ENCODE measurements at regions not wholly inside any gene's neighbourhood (a gene's known extent, or its start where the extent isn't known, plus 50 kb on each side); places are given as distances from the start of the nearest gene placed in this dataset.

DNA sequence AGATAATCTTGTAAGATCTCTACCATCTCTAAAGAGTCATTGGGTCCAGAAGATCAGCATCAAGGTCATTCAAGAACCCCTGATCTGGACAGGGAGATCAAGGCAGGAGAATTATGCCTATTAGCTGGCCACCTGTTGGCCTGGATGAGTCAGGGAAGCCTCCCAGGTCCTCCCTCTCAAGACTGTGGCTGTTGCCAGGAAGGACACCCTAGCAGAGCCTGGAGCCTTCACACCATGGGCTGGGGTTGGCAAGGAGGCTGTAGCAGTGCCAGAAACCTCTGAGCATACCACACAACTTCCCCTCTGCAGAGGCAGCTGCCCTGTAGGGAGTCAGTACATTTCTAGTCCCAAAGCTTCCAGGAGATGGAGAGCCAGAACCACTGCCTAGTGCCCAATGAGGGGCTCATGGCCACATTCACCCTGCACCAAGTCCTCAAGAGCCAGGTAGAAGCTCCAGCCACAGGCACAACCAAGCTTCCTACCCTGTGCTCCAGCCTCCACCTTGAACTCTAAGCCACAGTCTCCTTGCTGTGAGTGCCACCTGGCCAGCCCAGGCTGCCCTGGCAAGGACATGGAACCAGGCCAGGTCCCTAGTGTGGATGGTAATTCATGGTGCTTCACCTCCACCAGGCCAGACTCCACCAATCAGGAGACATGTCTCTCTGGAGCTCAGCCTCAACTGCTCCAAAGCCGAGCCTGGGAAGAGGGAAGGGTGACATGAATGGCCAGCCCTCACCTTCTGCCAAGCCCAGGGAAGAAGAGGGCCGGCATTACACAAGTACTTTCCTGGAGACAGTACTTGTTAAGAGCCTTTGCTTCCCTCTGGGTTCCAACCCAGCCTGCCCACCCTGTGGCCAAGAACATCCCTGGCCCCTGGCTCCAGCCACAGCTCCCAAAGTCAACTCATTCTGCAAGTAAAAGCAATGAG lies 124.3 kb downstream of the BUD13 start:
- no peaks in the 10 kb centered on the region for H3K4me1 ChIP-seq (ENCODE audit: low read length)
- no peak overlapping the region for H3K4me3 ChIP-seq (ENCODE audit: low read length)
- no peak overlapping the region for H3K9ac ChIP-seq (ENCODE audit: low read length)
- no peaks in the 10 kb centered on the region for H3K36me3 ChIP-seq (replicated peaks; ENCODE audit: low read depth, low read length)
- no peak for TF ChIP-seq EZH2phosphoT487 (IDR thresholded peaks at IDR 0.05; ENCODE audit: low read depth)
- TF ChIP-seq, protein P1, sequence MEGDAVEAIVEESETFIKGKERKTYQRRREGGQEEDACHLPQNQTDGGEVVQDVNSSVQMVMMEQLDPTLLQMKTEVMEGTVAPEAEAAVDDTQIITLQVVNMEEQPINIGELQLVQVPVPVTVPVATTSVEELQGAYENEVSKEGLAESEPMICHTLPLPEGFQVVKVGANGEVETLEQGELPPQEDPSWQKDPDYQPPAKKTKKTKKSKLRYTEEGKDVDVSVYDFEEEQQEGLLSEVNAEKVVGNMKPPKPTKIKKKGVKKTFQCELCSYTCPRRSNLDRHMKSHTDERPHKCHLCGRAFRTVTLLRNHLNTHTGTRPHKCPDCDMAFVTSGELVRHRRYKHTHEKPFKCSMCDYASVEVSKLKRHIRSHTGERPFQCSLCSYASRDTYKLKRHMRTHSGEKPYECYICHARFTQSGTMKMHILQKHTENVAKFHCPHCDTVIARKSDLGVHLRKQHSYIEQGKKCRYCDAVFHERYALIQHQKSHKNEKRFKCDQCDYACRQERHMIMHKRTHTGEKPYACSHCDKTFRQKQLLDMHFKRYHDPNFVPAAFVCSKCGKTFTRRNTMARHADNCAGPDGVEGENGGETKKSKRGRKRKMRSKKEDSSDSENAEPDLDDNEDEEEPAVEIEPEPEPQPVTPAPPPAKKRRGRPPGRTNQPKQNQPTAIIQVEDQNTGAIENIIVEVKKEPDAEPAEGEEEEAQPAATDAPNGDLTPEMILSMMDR (IDR thresholded peaks at IDR 0.05; ENCODE audit: low read depth, low read length), result no peak
- H4K20me1 ChIP-seq (ENCODE audit: insufficient read depth, low read length), result no peaks in the 10 kb centered on the region
- no peak overlapping the region for H3K4me2 ChIP-seq (ENCODE audit: low read length)
- H2AFZ ChIP-seq (ENCODE audit: low read depth, low read length), result no peak overlapping the region
- peaks cover 25% of the 10 kb centered on the region for H3K27me3 ChIP-seq (ENCODE audit: low read depth, low read length)
- no peaks in the 10 kb centered on the region for H3K79me2 ChIP-seq (ENCODE audit: low read length)
- H3K9me3 ChIP-seq (ENCODE audit: insufficient read depth, low read length), result no peaks in the 10 kb centered on the region
- no peak overlapping the region for H3K27ac ChIP-seq (ENCODE audit: low read length)

DNA sequence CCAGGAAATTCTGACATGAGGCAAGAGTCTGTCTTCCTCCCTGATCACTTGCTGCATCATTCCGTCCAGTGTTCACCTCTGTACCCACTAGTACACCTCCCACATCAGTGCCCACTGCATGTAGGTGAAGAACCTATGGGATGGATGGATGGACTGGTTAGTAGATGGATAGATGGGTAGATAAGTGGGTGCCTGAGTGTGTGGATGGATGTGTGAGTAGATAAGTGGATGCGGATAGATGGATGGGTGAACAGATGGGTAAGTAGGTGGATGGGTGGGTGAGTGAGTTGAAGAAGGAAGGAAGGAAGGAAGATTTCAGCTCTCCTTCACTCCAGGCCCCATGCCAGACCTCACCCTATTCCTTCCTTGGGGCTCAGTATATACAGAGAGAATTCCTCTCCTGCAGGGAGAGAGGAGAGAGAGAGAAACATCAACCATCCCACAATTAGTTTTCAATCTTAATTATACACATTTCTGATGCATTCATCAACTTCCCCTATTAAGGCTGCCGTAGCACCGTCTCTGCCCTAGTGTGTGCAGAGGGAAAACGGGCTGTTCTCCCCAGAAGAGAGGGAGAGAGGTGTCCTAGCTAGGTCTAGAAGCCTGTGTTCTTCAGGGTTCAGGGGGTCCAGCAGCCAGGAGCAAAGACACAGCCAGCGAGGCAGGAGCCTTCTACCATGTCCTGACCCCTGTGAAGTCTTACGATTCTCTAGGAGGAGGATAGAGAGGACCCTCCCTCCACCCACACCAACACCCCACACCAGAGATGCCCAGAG lies 125.3 kb downstream of the BUD13 start:
- TF ChIP-seq EZH2phosphoT487 (IDR thresholded peaks at IDR 0.05; ENCODE audit: low read depth), result no peak
- TF ChIP-seq, protein P1 (IDR thresholded peaks at IDR 0.05; ENCODE audit: low read depth, low read length), result no peak
- Histone ChIP-seq H3K9ac (ENCODE audit: low read length) (no peak overlapping the region), H2AFZ (ENCODE audit: low read depth, low read length) (no peak overlapping the region), H3K27ac (ENCODE audit: low read length) (no peak overlapping the region), H4K20me1 (ENCODE audit: insufficient read depth, low read length) (no peaks in the 10 kb centered on the region), H3K4me1 (ENCODE audit: low read length) (no peaks in the 10 kb centered on the region), H3K27me3 (ENCODE audit: low read depth, low read length) (peaks cover 25% of the 10 kb centered on the region), H3K36me3 (replicated peaks; ENCODE audit: low read depth, low read length) (no peaks in the 10 kb centered on the region), H3K79me2 (ENCODE audit: low read length) (no peaks in the 10 kb centered on the region), H3K4me2 (ENCODE audit: low read length) (no peak overlapping the region), H3K4me3 (ENCODE audit: low read length) (no peak overlapping the region), H3K9me3 (ENCODE audit: insufficient read depth, low read length) (no peaks in the 10 kb centered on the region)

DNA sequence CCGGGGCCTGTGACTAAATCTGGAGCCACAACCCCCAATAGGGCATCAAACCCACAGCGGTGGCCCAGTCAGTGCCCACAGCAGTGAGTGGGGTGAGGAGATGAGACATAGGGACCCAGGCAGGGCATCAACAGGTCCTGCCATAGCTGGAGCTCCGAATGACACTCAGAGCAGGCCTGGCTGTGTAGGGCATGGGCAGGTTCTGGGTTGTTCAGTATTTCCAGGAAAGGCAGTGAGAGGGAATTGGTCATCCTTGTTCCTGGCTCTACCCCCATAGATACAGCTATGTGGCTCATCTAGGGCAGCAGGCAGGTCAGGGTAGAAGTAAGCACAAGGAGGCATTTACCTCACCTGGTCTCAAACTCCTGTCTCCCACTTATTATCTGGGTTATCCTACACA lies 126.6 kb downstream of the BUD13 start:
- H3K9ac ChIP-seq (ENCODE audit: low read length), result no peak overlapping the region
- no peaks in the 10 kb centered on the region for H3K4me1 ChIP-seq (ENCODE audit: low read length)
- no peak overlapping the region for H2AFZ ChIP-seq (ENCODE audit: low read depth, low read length)
- H3K36me3 ChIP-seq (replicated peaks; ENCODE audit: low read depth, low read length), result no peaks in the 10 kb centered on the region
- no peaks in the 10 kb centered on the region for H3K79me2 ChIP-seq (ENCODE audit: low read length)
- H3K4me3 ChIP-seq (ENCODE audit: low read length), result no peak overlapping the region
- H4K20me1 ChIP-seq (ENCODE audit: insufficient read depth, low read length), result no peaks in the 10 kb centered on the region
- H3K27me3 ChIP-seq (ENCODE audit: low read depth, low read length), result peaks cover 25% of the 10 kb centered on the region
- H3K27ac ChIP-seq (ENCODE audit: low read length), result no peak overlapping the region
- H3K9me3 ChIP-seq (ENCODE audit: insufficient read depth, low read length), result no peaks in the 10 kb centered on the region
- no peak for TF ChIP-seq EZH2phosphoT487 (IDR thresholded peaks at IDR 0.05; ENCODE audit: low read depth)
- TF ChIP-seq, protein P1 (IDR thresholded peaks at IDR 0.05; ENCODE audit: low read depth, low read length), result no peak
- H3K4me2 ChIP-seq (ENCODE audit: low read length), result no peak overlapping the region

DNA sequence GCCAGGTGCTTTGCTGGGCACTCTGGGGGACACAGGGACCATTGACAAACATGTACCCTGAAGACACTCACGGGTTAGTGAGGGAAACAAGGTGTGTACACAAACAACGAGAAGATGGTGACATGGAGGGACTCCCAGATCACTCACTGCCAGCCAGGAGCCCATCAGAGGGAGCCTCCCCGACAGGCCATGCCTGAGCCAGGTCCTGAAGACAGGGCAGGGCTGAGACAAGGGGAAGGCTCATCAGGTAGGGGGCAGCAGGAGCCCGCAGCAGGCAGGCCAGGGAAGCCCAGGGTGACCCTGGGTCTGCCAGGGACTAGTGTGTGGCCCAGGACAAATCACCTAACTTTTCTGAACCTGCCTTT lies 127.9 kb downstream of the BUD13 start:
- Histone ChIP-seq H3K9ac (ENCODE audit: low read length) (no peak overlapping the region), H4K20me1 (ENCODE audit: insufficient read depth, low read length) (no peaks in the 10 kb centered on the region), H3K4me2 (ENCODE audit: low read length) (no peak overlapping the region), H3K79me2 (ENCODE audit: low read length) (no peaks in the 10 kb centered on the region), H3K27me3 (ENCODE audit: low read depth, low read length) (peaks cover 15% of the 10 kb centered on the region; the same call in 1 of the 2 replicates), H3K9me3 (ENCODE audit: insufficient read depth, low read length) (no peaks in the 10 kb centered on the region), H3K4me3 (ENCODE audit: low read length) (no peak overlapping the region), H3K4me1 (ENCODE audit: low read length) (no peaks in the 10 kb centered on the region), H3K36me3 (replicated peaks; ENCODE audit: low read depth, low read length) (no peaks in the 10 kb centered on the region), H3K27ac (ENCODE audit: low read length) (no peak overlapping the region), H2AFZ (ENCODE audit: low read depth, low read length) (no peak overlapping the region)
- TF ChIP-seq EZH2phosphoT487 (IDR thresholded peaks at IDR 0.05; ENCODE audit: low read depth), result no peak
- TF ChIP-seq, protein P1 (IDR thresholded peaks at IDR 0.05; ENCODE audit: low read depth, low read length), result no peak

All from OCI-LY3 (cell line).